Upper lobe of left lung (tissue), 4 donors: ENCODE measurements at regions not wholly inside any gene's neighbourhood (a gene's known extent, or its start where the extent isn't known, plus 50 kb on each side); places are given as distances from the start of the nearest gene placed in this dataset.

Experiments
- CTCF ChIP-seq, 6 experiments: fragments of 450-650 bp in 4 of 6; fragments of 200-600 bp in 2 of 6; sonication (generic) in 2 of 6; IDR thresholded peaks; one replicate each; pipeline ENCODE4 v1.5.1; 2016 to 2019; ENCODE audit warnings: antibody characterized with exemption in 6 of 6
- EP300 ChIP-seq, 4 donors: sonication (generic); formaldehyde crosslinking; IDR thresholded peaks; one replicate each; pipeline ENCODE4 v1.5.1; 2017; ENCODE audit warnings: antibody characterized with exemption in 4 of 4, control low read depth in 2 of 4
- POLR2A ChIP-seq, 4 donors: fragments of 450-650 bp; IDR thresholded peaks; one replicate each; pipeline ENCODE4 v1.5.1; 2016 to 2017; ENCODE audit warnings: antibody characterized with exemption in 4 of 4, mild to moderate bottlenecking in 2 of 4
- POLR2AphosphoS5 ChIP-seq, 2 donors: sonication (generic); formaldehyde crosslinking; IDR thresholded peaks; one replicate each; pipeline ENCODE4 v1.5.1; 2017; ENCODE audit warnings: antibody characterized with exemption in 2 of 2

- TF ChIP-seq CTCF (IDR thresholded peaks at IDR 0.05) (no peak), POLR2A (IDR thresholded peaks at IDR 0.05) (no peak), POLR2AphosphoS5 (IDR thresholded peaks at IDR 0.05) (no peak), EP300 (IDR thresholded peaks at IDR 0.05) (no peak)
These were observed 334.6 kb upstream of the TGFBR2 start for GRCh38 chr3:30271781-30272180.
